GM12892 (cell line): ENCODE measurements at regions not wholly inside any gene's neighbourhood (a gene's known extent, or its start where the extent isn't known, plus 50 kb on each side); places are given as distances from the start of the nearest gene placed in this dataset.

ENCODE experiments used
- DNase-seq: peaks from one replicate; pipeline ENCODE4 v3.0.0; 2011; ENCODE audit not compliant: insufficient read length
- FAIRE-seq: peaks from 2 replicates; lab custom pipeline; 2011; peaks lifted over from hg19 to GRCh38; lab: Jason Lieb, UNC
- POLR2A ChIP-seq: IDR thresholded peaks from 2 replicates; pipeline ENCODE4 v1.6.1; 2011; ENCODE audit warnings: low read depth, low read length, control low read depth
- POLR2AphosphoS5 ChIP-seq: IDR thresholded peaks from 2 replicates; pipeline ENCODE4 v1.6.1; 2011; ENCODE audit warnings: low read depth, low read length, control low read depth
- TAF1 ChIP-seq: IDR thresholded peaks from 2 replicates; pipeline ENCODE4 v1.6.1; 2011; ENCODE audit warnings: low read depth, mild to moderate bottlenecking, control low read depth, low read length, borderline replicate concordance

DNA sequence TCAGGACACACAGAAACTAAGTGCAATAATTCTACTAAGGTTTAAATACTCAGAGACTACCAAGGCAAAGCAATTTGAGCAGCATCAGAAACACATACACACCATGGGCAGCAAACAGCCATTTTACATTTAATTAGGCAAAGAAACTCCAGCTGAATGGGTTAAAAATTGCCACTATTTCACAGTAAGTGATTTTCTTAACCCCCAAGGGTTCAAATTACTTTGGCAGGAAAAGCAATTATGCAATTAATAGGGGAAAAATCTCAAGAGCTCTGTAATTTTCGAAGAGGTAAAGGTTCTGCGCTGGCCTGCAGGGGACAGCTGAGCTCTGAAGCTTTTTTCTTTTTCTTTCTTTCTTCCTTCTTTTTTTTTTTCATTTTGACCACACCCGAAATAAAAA is 206.2 kb upstream of the RRP15 start:
- DNase-seq: no peak
- FAIRE-seq: no peak
- TF ChIP-seq POLR2AphosphoS5 (no peak), TAF1 (no peak), POLR2A (no peak)

DNA sequence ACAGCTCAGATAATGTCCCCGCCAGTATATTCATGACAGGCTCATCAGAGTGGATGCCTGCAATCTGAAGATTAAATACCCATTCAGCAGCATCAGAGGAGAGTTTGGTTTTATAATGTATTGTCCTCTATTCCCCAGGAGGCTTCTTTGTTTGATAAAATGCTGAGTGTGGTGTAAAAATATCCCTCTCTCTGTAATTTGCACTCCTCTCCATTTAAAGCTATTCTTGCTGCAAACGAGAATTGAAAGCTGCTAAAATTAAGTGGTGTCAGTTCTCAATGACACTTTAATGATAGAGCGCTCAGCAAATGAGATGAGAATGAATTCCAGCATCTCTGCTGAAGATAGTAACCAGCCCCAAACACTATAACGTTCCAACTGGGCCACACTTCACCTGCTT is 205.7 kb upstream of the RRP15 start:
- FAIRE-seq (no peak), DNase-seq (no peak)
- no peak for TF ChIP-seq POLR2A
- TF ChIP-seq TAF1: no peak

DNA sequence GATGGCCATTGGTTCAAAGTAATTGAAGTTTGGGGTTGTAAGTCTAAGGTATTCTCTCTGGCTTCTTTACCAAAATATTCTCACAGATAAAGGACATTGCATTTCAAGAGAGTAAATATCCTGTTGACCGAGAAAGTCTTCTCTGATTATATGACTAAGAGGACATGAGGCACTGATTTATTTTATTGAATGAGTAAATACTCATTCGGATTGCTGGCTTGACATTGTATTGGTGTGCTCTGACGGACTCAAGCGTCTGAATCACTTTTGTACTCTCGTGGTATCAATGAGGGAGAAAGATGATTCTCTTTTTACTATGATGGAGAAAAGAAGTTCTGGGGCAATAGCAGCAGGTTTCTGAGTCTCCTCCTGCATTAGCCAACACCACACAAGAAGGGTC is 205.3 kb upstream of the RRP15 start:
- DNase-seq: no peak
- no peak for TF ChIP-seq POLR2A
- TF ChIP-seq TAF1: no peak
- no peak for TF ChIP-seq POLR2AphosphoS5
- no peak for FAIRE-seq

DNA sequence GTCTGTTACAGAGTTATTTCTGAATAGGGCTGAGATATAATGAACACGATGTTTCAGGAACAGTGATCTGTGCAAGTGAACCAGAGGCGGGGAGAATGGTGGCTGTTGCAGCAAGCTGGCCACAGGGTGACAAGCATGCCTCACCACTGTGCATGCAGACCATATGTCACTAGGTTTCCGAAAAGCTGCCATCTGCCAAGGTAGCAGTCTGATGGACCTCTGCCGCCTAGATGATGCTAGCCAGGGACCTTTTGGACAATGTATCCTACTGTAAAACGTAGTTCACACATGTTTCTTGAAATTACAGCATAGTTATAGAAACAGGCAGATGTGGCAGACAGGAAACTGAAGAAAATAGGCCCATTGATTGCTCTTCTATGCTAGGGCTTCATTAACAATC is 204.2 kb upstream of the RRP15 start:
- no peak for DNase-seq
- TF ChIP-seq POLR2A: no peak
- no peak for TF ChIP-seq TAF1
- TF ChIP-seq POLR2AphosphoS5: no peak
- FAIRE-seq: no peak

DNA sequence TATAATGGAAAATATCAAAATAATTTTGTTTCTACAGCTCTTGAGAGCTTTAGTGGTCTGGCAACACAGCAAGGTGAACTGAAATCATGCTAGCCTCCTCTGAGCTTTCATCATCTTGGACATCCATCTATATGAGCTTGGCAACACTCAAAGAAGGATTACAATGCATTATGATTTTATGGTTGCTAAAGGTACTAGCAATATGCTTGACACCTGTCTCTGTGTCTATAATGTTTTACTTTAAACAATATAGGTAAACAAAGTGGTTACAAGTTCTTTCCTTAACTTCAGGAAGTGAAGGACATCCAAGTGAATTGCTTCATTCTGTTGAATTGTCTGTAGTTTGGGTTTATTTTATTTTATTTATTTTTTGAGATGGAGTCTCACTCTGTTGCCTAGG is 203.7 kb upstream of the RRP15 start:
- DNase-seq (no peak), FAIRE-seq (no peak)
- TF ChIP-seq POLR2A (no peak), POLR2AphosphoS5 (no peak), TAF1 (no peak)

DNA sequence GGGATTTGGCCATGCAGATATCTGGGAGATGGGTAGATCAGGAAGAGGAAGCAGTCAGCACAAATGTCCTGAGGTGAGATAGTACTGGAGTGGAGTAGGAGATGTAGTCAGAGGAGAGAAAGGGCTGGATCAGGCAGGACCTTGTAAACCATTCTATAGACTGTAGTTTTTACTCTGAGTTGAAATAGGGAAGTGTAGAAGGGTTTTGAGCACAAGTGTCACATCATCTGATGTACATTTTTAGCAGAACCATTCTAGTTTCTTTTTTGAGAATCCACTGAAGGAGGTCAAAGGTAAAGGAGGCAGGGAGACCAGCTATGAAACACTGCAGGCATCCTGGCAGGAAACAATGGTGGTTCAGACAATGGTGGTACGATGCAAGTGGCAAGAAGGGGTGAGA is 194.6 kb upstream of the RRP15 start:
- DNase-seq (no peak), FAIRE-seq (no peak)
- TF ChIP-seq TAF1 (no peak), POLR2AphosphoS5 (no peak), POLR2A (no peak)

DNA sequence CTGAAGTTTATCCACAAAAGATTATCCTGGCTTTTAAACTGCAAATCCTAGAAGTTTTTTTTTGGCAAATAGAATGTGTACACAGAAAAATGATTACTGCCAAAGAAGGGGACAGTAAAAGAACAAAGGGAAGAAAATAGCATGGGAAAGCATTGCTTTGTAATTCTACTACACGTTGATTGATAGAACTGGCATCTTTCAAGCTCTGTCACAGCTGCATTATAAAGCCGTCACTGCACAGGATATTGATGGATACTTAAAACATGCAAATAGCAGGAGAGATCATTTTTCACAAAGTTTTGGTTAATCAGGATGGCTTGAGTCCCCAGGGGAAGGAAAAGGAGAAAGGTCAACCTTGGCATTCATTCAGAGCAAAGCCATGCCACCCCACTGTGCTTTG is 183.7 kb upstream of the RRP15 start:
- TF ChIP-seq POLR2AphosphoS5 (no peak), POLR2A (no peak), TAF1 (no peak)
- FAIRE-seq: no peak
- DNase-seq: no peak

DNA sequence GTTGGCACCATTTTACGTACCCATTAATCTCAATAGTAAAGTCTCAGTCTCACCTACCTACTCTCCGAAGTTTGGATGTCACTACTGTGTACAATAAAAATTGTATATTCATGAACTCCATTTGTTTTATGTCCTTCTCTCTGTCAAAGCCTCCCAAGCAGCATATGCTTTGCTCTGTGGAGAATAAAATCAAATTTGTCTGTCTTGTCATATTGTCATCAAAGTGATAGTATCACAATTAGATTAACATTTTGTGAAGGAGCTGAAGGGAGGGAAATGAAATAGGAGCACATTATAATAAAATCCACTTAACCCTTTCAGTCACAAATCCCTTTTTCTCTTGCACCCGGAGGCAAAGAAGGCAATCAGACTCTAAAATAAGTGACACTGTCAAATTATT is 177.1 kb upstream of the RRP15 start:
- no peak for FAIRE-seq
- TF ChIP-seq TAF1: no peak
- TF ChIP-seq POLR2AphosphoS5: no peak
- no peak for TF ChIP-seq POLR2A
- no peak for DNase-seq

DNA sequence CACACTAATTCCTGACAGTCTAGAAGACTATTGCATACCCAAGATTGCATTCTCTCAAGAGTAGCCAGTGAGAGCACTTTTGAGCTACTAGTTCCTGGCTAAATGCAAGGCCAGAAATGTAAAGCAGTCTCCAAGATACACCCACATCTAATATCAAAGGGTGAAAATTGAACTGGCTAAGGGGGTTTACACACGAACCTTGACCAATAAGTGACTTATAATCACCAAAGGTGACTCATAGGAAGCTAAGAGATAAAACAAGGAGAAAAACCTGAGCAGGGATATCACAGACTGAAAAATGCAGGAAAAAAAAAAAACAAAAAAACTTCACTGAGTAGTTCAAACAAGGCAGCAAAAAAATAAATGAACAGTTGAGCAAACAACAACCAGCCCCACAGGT is 172.2 kb upstream of the RRP15 start:
- DNase-seq (no peak), FAIRE-seq (no peak)
- TF ChIP-seq POLR2A (no peak), TAF1 (no peak), POLR2AphosphoS5 (no peak)

DNA sequence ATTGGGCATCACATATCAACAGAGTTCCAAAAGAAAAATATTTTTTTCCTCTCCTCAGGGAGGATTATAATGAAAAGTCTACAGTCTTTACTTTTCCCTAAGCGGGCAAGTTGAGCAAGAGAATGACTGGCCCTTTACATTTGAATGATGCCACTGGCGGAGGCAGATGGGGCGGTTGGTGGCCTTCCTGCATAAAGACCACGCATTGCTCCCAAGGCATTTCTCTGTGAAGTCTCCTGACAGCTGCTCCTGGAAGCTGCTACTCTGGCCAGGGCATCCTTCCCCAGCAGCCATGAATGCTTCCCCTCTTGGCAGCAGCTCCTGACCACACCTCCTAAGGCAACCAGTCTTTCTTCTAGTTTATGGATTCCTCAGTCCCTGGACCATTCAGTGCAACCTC is 161.1 kb upstream of the RRP15 start:
- DNase-seq (no peak), FAIRE-seq (no peak)
- no peak for TF ChIP-seq TAF1
- TF ChIP-seq POLR2AphosphoS5: no peak
- no peak for TF ChIP-seq POLR2A

DNA sequence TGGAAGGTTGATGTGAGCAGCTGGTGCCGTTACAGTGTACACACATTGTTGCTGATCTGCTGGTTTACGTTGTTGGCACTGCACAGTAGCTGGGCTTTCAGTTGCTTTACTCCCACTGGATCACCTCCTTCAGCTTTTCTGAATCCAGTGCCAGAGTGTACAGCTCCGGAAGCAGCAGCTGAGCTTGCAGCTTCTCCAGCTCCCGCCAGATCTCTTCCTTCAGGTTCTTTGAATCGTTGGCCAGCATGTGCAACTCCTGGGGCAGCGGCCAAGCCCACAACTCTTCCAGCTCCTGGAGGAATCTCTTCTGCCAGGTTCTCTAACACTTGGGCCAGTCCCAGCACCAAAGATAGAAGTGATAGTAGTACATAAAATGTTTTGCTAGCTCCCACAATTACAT is 149.7 kb upstream of the RRP15 start:
- no peak for FAIRE-seq
- TF ChIP-seq TAF1: no peak
- TF ChIP-seq POLR2A: no peak
- no peak for TF ChIP-seq POLR2AphosphoS5

DNA sequence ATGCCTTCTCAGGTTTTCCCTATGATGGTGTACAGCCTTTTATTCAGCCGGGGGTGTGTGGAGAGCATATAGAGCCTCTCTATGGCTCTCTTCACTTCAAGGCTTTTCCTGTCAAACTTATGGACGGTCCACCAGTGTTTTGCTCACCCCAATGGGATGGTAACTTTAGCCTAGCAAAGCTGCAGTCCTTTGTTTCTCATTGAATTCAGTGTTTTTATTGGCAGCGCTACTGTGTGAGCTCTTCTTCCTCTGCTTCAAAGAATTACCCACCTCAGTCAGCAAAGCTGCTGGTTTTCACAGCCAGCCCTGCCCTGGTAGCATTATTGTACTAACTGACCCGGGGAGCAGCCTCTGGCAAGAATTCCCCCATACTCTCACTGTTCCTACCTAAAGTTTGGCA is 145.3 kb upstream of the RRP15 start:
- DNase-seq (no peak), FAIRE-seq (no peak)
- no peak for TF ChIP-seq TAF1
- no peak for TF ChIP-seq POLR2A
- TF ChIP-seq POLR2AphosphoS5: no peak

More for the DNA sequence above, 149.7 kb upstream of the RRP15 start:
- no peak for DNase-seq

DNA sequence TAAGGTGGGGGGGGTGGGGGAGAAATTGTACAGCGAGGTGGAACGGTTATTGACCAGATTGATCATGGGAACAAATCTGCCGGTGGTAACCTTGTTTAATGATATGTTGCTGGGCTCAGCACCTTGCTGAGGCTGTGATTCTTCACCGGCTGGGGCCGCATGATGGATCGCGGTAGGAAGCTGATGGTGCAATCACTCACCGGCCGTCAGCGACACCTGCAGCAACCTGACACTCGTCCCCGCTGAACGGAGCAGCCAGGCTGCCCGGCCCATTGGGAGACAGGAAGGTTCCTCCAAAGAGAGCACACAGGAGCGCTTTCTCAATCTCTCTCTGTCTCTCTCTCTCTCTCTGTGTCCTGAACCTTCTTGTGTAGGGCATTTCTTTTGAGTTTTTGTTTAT is 128.5 kb upstream of the RRP15 start:
- FAIRE-seq: no peak
- TF ChIP-seq POLR2AphosphoS5 (no peak), TAF1 (no peak), POLR2A (no peak)
- DNase-seq: no peak
